D721Med (cell line): ENCODE measurements at regions not wholly inside any gene's neighbourhood (a gene's known extent, or its start where the extent isn't known, plus 50 kb on each side); places are given as distances from the start of the nearest gene placed in this dataset.

Experiments used
- DNase-seq: peaks from one replicate; pipeline ENCODE4 v3.0.0; 2011; ENCODE audit warnings: low spot score; ENCODE audit not compliant: insufficient read length
- FAIRE-seq: peaks from 2 replicates; lab custom pipeline; 2011; peaks lifted over from hg19 to GRCh38; lab: Jason Lieb, UNC
- TF ChIP-seq, protein P1 (sequence below): IDR thresholded peaks from 2 replicates; pipeline ENCODE4 v1.5.1; 2012; ENCODE audit warnings: mild to moderate bottlenecking, control low read depth; ENCODE audit not compliant: insufficient read depth; ENCODE audit errors: missing control alignments

GRCh38 chr4:133245226-133245625 lies 96.1 kb downstream of the PCDH10 start:
- FAIRE-seq: no peak

More at GRCh38 chr4:133245226-133245625, 96.1 kb downstream of the PCDH10 start:
- TF ChIP-seq, protein P1, sequence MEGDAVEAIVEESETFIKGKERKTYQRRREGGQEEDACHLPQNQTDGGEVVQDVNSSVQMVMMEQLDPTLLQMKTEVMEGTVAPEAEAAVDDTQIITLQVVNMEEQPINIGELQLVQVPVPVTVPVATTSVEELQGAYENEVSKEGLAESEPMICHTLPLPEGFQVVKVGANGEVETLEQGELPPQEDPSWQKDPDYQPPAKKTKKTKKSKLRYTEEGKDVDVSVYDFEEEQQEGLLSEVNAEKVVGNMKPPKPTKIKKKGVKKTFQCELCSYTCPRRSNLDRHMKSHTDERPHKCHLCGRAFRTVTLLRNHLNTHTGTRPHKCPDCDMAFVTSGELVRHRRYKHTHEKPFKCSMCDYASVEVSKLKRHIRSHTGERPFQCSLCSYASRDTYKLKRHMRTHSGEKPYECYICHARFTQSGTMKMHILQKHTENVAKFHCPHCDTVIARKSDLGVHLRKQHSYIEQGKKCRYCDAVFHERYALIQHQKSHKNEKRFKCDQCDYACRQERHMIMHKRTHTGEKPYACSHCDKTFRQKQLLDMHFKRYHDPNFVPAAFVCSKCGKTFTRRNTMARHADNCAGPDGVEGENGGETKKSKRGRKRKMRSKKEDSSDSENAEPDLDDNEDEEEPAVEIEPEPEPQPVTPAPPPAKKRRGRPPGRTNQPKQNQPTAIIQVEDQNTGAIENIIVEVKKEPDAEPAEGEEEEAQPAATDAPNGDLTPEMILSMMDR: no peak
- DNase-seq: no peak
